ENCODE measurements at regions not wholly inside any gene's neighbourhood (a gene's known extent, or its start where the extent isn't known, plus 50 kb on each side); places are given as distances from the start of the nearest gene placed in this dataset.

- POLR2A ChIA-PET, result no interaction called here
- H3K4me3 ChIP-seq (ENCODE audit: low read depth, low read length), result no peak overlapping the region
- DNase-seq (ENCODE audit: low read depth), result no peak
- H3K36me3 ChIP-seq (ENCODE audit: control insufficient read depth, insufficient read depth, low read length), result no peaks in the 10 kb centered on the region
- TF ChIP-seq CTCF (IDR thresholded peaks at IDR 0.05; ENCODE audit: insufficient read depth, low read depth, low read length), result no peak
- H3K27me3 ChIP-seq (ENCODE audit: control insufficient read depth, insufficient read depth, low read length), result no peaks in the 10 kb centered on the region
- CTCF ChIA-PET, result no interaction called here
Measured at GRCh38 chr3:105222568-105223093, 144.1 kb upstream of the ALCAM start.

GRCh38 chr3:105223815-105224214, 142.9 kb upstream of the ALCAM start:
- CTCF ChIA-PET, result no interaction called here
- no peaks in the 10 kb centered on the region for H3K36me3 ChIP-seq (ENCODE audit: control insufficient read depth, insufficient read depth, low read length)
- POLR2A ChIA-PET, result no interaction called here
- no peak for TF ChIP-seq CTCF (IDR thresholded peaks at IDR 0.05; ENCODE audit: insufficient read depth, low read depth, low read length)
- no peaks in the 10 kb centered on the region for H3K27me3 ChIP-seq (ENCODE audit: control insufficient read depth, insufficient read depth, low read length)
- H3K4me3 ChIP-seq (ENCODE audit: low read depth, low read length), result no peak overlapping the region
- DNase-seq (ENCODE audit: low read depth), result no peak

- ChIA-PET CTCF (no interaction called here), POLR2A (no interaction called here)
- no peak for TF ChIP-seq CTCF (IDR thresholded peaks at IDR 0.05; ENCODE audit: insufficient read depth, low read depth, low read length)
- no peak overlapping the region for H3K4me3 ChIP-seq (ENCODE audit: low read depth, low read length)
- DNase-seq (ENCODE audit: low read depth), result no peak
- no peaks in the 10 kb centered on the region for H3K27me3 ChIP-seq (ENCODE audit: control insufficient read depth, insufficient read depth, low read length)
- no peaks in the 10 kb centered on the region for H3K36me3 ChIP-seq (ENCODE audit: control insufficient read depth, insufficient read depth, low read length)
Measured at GRCh38 chr3:105228696-105229095, 138.0 kb upstream of the ALCAM start.

GRCh38 chr3:105232553-105232952, 134.2 kb upstream of the ALCAM start:
- H3K36me3 ChIP-seq (ENCODE audit: control insufficient read depth, insufficient read depth, low read length), result no peaks in the 10 kb centered on the region
- no peak for DNase-seq (ENCODE audit: low read depth)

GRCh38 chr3:105233010-105233409, 133.7 kb upstream of the ALCAM start:
- Histone ChIP-seq H3K4me3 (ENCODE audit: low read depth, low read length) (no peak overlapping the region), H3K36me3 (ENCODE audit: control insufficient read depth, insufficient read depth, low read length) (no peaks in the 10 kb centered on the region), H3K27me3 (ENCODE audit: control insufficient read depth, insufficient read depth, low read length) (no peaks in the 10 kb centered on the region)
- DNase-seq (ENCODE audit: low read depth), result no peak
- ChIA-PET POLR2A (no interaction called here), CTCF (interaction anchor here (0.6 kb wide), 2 partner anchors 32 to 61 kb away, joined by 3 read pairs; no protein-coding TSS in a partner anchor)
- TF ChIP-seq CTCF (IDR thresholded peaks at IDR 0.05; ENCODE audit: insufficient read depth, low read depth, low read length), result no peak

More at GRCh38 chr3:105232553-105232952, 134.2 kb upstream of the ALCAM start:
- TF ChIP-seq CTCF (IDR thresholded peaks at IDR 0.05; ENCODE audit: insufficient read depth, low read depth, low read length), result no peak
- ChIA-PET CTCF (interaction anchor here (0.6 kb wide), 2 partner anchors 32 to 60 kb away, joined by 3 read pairs; no protein-coding TSS in a partner anchor), POLR2A (interaction anchor here (0.6 kb wide), 1 partner anchor 230 kb away, joined by 3 read pairs; no protein-coding TSS in a partner anchor)
- Histone ChIP-seq H3K4me3 (ENCODE audit: low read depth, low read length) (no peak overlapping the region), H3K27me3 (ENCODE audit: control insufficient read depth, insufficient read depth, low read length) (no peaks in the 10 kb centered on the region)

Data from BJ (cell line).